Endothelial cell of umbilical vein (primary cell): ENCODE measurements at regions not wholly inside any gene's neighbourhood (a gene's known extent, or its start where the extent isn't known, plus 50 kb on each side); places are given as distances from the start of the nearest gene placed in this dataset.

Experiments
- BruUV-seq: library from RNA; stranded (reverse); fragments of 400-500 nt; replicated peaks from 2 replicates; lab custom pipeline; 2021; lab: Mats Ljungman, UMichigan
- CTCF ChIA-PET: fragments of 300-600, 350-600 bp; sonication (Branson Sonifier 250); formaldehyde crosslinking; loops from one replicate; lab custom pipeline; 2021; ENCODE audit warnings: antibody characterized with exemption, inconsistent platforms; lab: Charles Lee
- POLR2A ChIA-PET: fragments of 300-600, 350-600 bp; sonication (Branson Sonifier 250); formaldehyde crosslinking; loops from one replicate; lab custom pipeline; 2021; ENCODE audit warnings: antibody characterized with exemption, inconsistent platforms; lab: Charles Lee
- DNase-seq: peaks from one replicate; pipeline ENCODE4 v3.0.0-alpha.2; 2011; ENCODE audit warnings: low read depth, low spot score
- FAIRE-seq: peaks from 2 replicates; lab custom pipeline; 2011; peaks lifted over from hg19 to GRCh38; lab: Jason Lieb, UNC
- H2AFZ ChIP-seq: 2 replicates; pipeline ENCODE4 v1.6.0; 2012; ENCODE audit warnings: low read depth, low read length, control low read depth, inconsistent platforms
- H3K27ac ChIP-seq: 2 replicates; pipeline ENCODE4 v1.5.1; 2011; ENCODE audit warnings: low read depth, mild to moderate bottlenecking, control low read depth, low read length, moderate library complexity; ENCODE audit not compliant: insufficient read depth
- H3K27me3 ChIP-seq, 2 experiments: 2 replicates each; pipeline versions ENCODE4 v1.6.0 to v1.6.1; 2011; ENCODE audit warnings: low read length in 2 of 2, mixed read lengths in 1 of 2; ENCODE audit not compliant: control insufficient read depth in 2 of 2, insufficient read depth in 2 of 2
- H3K36me3 ChIP-seq, 2 experiments: 2 replicates in 1 of 2; 3 replicates in 1 of 2; pipeline ENCODE4 v1.5.1; 2011; ENCODE audit warnings: low read length in 2 of 2, mild to moderate bottlenecking in 1 of 2, moderate library complexity in 1 of 2; ENCODE audit not compliant: control insufficient read depth in 2 of 2, insufficient read depth in 2 of 2; ENCODE audit errors: extremely low read depth in 1 of 2
- H3K4me1 ChIP-seq: 3 replicates; pipeline ENCODE4 v1.5.1; 2011; ENCODE audit warnings: mild to moderate bottlenecking, low read length; ENCODE audit not compliant: control insufficient read depth, insufficient read depth; ENCODE audit errors: extremely low read depth
- H3K4me2 ChIP-seq: 2 replicates; pipeline ENCODE4 v1.6.1; 2011; ENCODE audit warnings: low read length, control low read depth, mixed read lengths; ENCODE audit not compliant: insufficient read depth
- H3K4me3 ChIP-seq, 3 experiments: fragments of 200-600 bp in 1 of 3; sonication (generic), shearing (Covaris generic) in 1 of 3; replicated peaks in 1 of 3; 2 replicates each; pipeline ENCODE4 v1.5.1; 2011 to 2016; ENCODE audit warnings: control low read depth in 3 of 3, low read length in 3 of 3, mild to moderate bottlenecking in 2 of 3, inconsistent platforms in 1 of 3, low read depth in 1 of 3, moderate library complexity in 1 of 3; ENCODE audit not compliant: insufficient read depth in 1 of 3
- H3K79me2 ChIP-seq: 2 replicates; pipeline ENCODE4 v1.6.0; 2012; ENCODE audit warnings: low read length, inconsistent platforms; ENCODE audit not compliant: control insufficient read depth, insufficient read depth
- H3K9ac ChIP-seq: replicated peaks from 2 replicates; pipeline ENCODE3; 2011; ENCODE audit warnings: low read length, control low read depth; ENCODE audit not compliant: insufficient read depth; ENCODE audit errors: extremely low read depth
- H3K9me1 ChIP-seq: replicated peaks from 3 replicates; pipeline ENCODE4 v1.6.0; 2011; ENCODE audit warnings: mild to moderate bottlenecking, low read length; ENCODE audit not compliant: control insufficient read depth, insufficient read depth; ENCODE audit errors: extremely low read depth
- H3K9me3 ChIP-seq: replicated peaks from 2 replicates; pipeline ENCODE4 v1.5.1; 2012; ENCODE audit warnings: low read length, inconsistent platforms; ENCODE audit not compliant: control insufficient read depth, insufficient read depth
- H4K20me1 ChIP-seq: replicated peaks from 2 replicates; pipeline ENCODE3; 2011; ENCODE audit warnings: mild to moderate bottlenecking, low read length; ENCODE audit not compliant: control insufficient read depth, insufficient read depth; ENCODE audit errors: extremely low read depth
- CTCF ChIP-seq, 2 donors: IDR thresholded peaks; 1 replicate in 1 of 2; 2 replicates in 1 of 2; pipeline ENCODE4 v1.5.1; 2011; ENCODE audit warnings: low read length in 2 of 2, mild to moderate bottlenecking in 2 of 2, moderate library complexity in 2 of 2, control low read depth in 1 of 2, inconsistent platforms in 1 of 2, low read depth in 1 of 2; ENCODE audit not compliant: insufficient read depth in 1 of 2; ENCODE audit errors: extremely low read depth in 1 of 2
- EZH2 ChIP-seq: IDR thresholded peaks from 2 replicates; pipeline ENCODE4 v1.6.1; 2012; ENCODE audit warnings: borderline replicate concordance, low read depth, mild to moderate bottlenecking, moderate library complexity, low read length, inconsistent platforms; ENCODE audit not compliant: severe bottlenecking
- FOS ChIP-seq: IDR thresholded peaks from 2 replicates; pipeline ENCODE4 v1.6.1; 2011; ENCODE audit warnings: mild to moderate bottlenecking, low read length, moderate library complexity, borderline replicate concordance; ENCODE audit not compliant: insufficient read depth
- GATA2 ChIP-seq: IDR thresholded peaks from 2 replicates; pipeline ENCODE4 v1.7.0; 2011; ENCODE audit warnings: low read depth, mild to moderate bottlenecking, moderate library complexity, mixed read lengths, low read length; ENCODE audit not compliant: insufficient read length, insufficient read depth
- JUN ChIP-seq: IDR thresholded peaks from 2 replicates; pipeline ENCODE4 v1.6.1; 2011; ENCODE audit warnings: borderline replicate concordance, low read depth; ENCODE audit not compliant: insufficient read length, insufficient read depth
- MAX ChIP-seq: IDR thresholded peaks from 2 replicates; pipeline ENCODE4 v1.6.1; 2011; ENCODE audit not compliant: insufficient read depth, insufficient read length
- MYC ChIP-seq: IDR thresholded peaks from one replicate; pipeline ENCODE4 v1.6.1; 2011; ENCODE audit warnings: mild to moderate bottlenecking, low read depth, low read length
- POLR2A ChIP-seq: IDR thresholded peaks from 2 replicates; pipeline ENCODE4 v1.6.1; 2012; ENCODE audit warnings: low read depth, mild to moderate bottlenecking, control low read depth, low read length
- POLR2AphosphoS5 ChIP-seq: IDR thresholded peaks from 2 replicates; pipeline ENCODE4 v1.6.1; 2012; ENCODE audit warnings: low read depth, mild to moderate bottlenecking, control low read depth, low read length, moderate library complexity; ENCODE audit not compliant: insufficient read depth
- dilution Hi-C: fragments of 300-500 bp; cut with MboI; formaldehyde crosslinking; loops from one replicate; pipeline ENCODE4 v1.15.0; 2019; ENCODE audit warnings: low sequenced_read_pairs; ENCODE audit not compliant: extremely low pct_ligation_motif_present
- intact Hi-C: fragments of 100-400 bp; cut with micrococcal nuclease; formaldehyde crosslinking; loops from one replicate; pipeline ENCODE4 v1.10.0; 2022

- TF ChIP-seq MYC (no peak), JUN (no peak), POLR2A (no peak), MAX (no peak), CTCF (IDR thresholded peaks at IDR 0.05; ENCODE audit: extremely low read depth in 1 of 2, insufficient read depth in 1 of 2, low read depth in 1 of 2, low read length in 2 of 2) (no peak), EZH2 (no peak), POLR2AphosphoS5 (no peak), FOS (no peak), GATA2 (no peak)
- Histone ChIP-seq H3K4me3 (no peak overlapping the region), H3K36me3 (no peaks in the 10 kb centered on the region), H3K4me2 (no peak overlapping the region), H3K9me3 (no peaks in the 10 kb centered on the region), H3K4me1 (no peaks in the 10 kb centered on the region), H4K20me1 (no peaks in the 10 kb centered on the region), H3K9me1 (no peaks in the 10 kb centered on the region), H2AFZ (no peak overlapping the region), H3K27ac (no peak overlapping the region), H3K27me3 (no peaks in the 10 kb centered on the region), H3K79me2 (no peaks in the 10 kb centered on the region), H3K9ac (no peak overlapping the region)
- no TSS peak for BruUV-seq
- no peak for FAIRE-seq
- no peak for DNase-seq
- ChIA-PET POLR2A (no interaction called here), CTCF (no interaction called here)
- intact Hi-C loops: no loop called here
- dilution Hi-C loops: no loop called here
Observed at GRCh38 chr2:118689456-118689855, 158.0 kb downstream of the EN1 start.
